CD4-positive, alpha-beta T cell treated with Interleukin-21 for 1 hour (primary cell): ENCODE measurements at regions not wholly inside any gene's neighbourhood (a gene's known extent, or its start where the extent isn't known, plus 50 kb on each side); places are given as distances from the start of the nearest gene placed in this dataset.
"Not testable (repeated sequence)": the region's sequence is repeated elsewhere in the genome, so short reads cannot be mapped to it uniquely, and the experiment has no call there.

ENCODE experiments used
- DNase-seq: peaks from one replicate; pipeline ENCODE4 v3.0.0-alpha.2; 2020

DNA sequence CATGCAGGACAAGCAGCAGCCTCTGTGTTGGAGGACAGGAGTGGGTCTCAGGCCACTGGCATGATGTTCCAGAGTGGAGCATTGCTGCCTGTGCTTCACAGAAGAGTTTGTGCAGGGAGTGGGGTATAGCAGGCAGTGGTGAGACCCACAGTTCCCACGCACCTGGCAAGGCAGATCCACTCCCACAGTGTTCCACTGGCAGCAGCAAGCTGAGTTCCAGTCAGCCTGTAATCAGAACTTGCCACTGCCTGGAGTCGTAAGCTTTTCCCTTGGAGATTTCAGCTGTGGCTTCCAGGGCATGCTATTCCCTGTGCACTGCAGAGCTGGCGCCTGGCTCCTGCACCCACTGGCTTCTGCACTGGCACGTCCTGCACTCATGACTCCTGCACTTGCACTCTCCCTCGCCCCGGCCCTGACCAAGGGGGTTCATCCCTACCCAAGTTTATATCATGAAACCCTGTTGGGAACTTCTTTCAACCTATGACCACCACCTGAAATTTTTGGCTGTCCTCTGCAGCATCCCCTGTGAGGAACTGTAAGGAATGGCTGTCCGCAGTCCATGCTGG is 1144.3 kb downstream of the RAPGEF2 start:
- DNase-seq: no peak

DNA sequence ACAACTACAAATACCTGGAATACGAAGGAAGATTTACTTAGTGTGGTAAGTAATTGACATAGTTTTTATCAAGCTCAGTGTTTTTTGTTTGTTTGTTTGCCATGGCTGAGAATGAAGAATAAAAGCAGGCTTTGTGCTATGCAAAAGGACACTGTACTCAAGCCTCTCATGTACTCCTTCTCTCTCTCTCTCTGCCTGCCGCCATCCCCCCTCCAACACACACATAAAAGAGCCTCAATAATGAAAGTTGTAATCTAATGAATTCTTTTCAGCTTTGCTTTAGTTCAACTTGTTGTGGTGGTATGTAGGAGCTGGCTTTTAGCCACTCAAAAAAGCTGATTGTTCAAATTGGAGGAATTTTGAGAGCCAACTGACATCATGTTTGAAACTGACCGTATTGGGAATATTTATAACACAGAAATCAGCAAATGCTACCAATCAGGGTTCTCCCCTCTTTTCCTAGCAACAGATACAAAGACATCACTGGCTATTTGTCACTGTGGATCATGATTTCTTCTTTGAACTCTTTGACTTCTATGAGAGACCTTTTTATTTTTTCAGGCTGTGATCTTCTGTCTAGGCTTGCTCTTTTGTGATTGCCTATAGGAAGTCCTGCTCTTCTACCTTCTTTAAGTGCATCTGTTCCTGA is 1148.8 kb downstream of the RAPGEF2 start:
- DNase-seq: no peak

DNA sequence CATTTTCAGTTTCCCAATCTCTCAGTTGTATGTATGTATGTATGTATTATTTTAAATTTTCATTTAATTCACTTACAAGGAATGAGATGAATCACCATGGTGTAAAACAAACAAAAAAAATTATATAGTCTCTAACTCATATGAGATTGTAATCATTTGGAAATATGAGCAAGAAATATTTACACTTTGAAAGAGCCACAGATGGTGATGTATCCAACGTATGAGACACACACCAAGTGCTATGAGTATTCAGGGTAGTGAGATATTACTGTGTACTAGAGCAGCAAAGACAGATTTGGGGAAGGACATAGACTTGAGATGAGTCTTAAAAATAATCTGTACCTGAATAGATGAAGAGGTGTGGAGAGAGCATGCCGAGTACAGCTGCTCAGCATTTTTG is 1154.4 kb downstream of the RAPGEF2 start:
- DNase-seq: no peak

DNA sequence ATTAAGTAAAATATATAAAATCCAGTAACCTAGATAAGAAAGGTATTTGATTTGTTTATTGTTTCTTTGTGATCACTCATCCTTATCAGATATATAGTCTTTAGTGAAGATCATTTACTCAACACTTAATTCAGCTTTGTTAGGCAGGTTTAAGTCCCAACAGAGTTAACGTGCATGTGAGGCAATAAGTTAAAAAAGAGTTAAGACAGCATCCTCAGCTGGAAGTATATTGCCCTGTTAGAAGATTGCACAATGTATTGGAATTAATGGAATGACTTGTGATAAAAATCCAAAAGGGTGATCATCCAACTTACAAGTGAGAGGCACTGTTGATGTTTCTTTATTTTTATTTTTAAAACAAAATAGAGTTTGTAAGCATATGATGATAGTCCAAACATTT is 1162.1 kb downstream of the RAPGEF2 start:
- DNase-seq: no peak

DNA sequence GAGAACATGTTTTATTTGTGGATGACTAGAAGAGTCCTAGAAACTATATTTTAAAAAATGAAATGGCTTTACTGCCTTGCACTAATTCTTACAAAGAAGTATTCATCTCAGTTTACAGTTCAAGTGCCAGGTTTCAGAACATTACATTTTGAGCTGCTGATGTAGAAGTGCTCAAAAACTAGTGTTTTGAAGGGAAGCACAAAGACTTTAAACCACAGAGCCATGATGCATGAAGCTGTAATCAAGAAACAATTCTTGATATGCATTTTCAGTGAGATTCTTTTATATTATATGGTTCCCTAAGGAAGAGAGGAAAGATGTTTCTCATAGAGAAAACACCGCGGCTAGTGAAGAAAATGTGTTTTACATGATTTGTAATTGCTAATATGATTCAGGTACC is 1163.0 kb downstream of the RAPGEF2 start:
- DNase-seq: no peak

DNA sequence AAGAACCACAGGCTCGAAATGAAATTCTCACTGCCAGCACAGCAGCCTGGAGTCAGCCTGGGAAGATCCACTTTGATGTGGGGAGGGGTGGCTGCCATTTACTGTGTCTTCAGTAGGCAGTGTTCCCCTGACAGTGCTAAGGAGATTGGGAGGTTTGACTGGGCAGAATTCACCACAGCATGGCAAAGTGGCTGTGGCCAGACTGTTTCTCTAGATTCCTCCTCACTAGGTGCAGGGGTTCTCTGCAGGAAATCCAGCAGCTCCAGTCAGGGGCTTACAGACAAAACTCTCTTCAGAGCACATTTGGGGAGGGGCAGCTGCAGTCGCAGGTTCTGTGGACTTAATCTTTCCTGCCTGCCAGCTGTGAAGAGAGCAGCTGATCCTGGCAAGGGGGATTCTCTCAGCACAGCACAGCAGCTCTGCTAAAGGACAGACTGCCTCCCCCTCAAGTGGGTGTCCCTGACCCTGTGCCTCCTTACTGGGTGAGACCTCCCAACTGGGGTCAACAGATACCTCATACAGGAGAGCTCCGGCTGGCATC is 1174.0 kb downstream of the RAPGEF2 start:
- no peak for DNase-seq

DNA sequence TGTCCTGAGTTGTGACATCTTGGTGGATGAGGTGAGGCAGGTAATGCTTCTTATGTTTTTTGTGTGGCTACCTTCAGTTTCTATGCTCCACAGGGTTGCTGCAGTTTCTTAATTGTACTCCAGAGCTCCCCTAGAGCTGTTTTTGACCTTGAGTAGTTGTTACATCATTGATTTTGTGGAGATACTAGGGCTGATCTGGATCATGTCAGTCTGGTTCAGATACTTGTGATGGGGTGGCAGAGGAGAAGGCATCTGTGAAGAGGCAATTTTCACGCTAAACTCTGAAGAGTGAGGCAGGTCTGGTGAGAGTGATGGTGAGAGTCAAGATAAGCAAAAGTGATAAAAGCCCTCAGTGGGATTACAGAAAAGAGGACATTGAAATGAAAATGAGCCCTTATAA is 1180.2 kb downstream of the RAPGEF2 start:
- DNase-seq: no peak

DNA sequence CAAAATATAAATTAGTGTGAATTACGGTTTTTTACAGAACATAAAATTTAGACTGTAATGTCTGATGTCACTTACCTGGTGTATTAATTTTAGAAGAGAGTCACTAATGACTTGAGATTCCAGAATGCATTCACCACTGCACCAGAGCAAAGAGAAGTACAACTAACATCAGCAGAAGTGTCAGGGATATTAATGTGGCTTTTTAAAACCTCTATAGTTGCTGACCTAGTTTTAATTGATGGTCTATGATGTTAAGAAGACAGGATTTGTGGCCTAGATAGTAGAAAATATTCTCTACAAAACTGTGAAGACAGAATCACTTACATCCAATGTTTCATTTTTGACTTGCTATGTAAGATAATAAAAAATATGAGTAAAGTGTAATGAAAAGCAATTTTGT is 1181.6 kb downstream of the RAPGEF2 start:
- DNase-seq: no peak

DNA sequence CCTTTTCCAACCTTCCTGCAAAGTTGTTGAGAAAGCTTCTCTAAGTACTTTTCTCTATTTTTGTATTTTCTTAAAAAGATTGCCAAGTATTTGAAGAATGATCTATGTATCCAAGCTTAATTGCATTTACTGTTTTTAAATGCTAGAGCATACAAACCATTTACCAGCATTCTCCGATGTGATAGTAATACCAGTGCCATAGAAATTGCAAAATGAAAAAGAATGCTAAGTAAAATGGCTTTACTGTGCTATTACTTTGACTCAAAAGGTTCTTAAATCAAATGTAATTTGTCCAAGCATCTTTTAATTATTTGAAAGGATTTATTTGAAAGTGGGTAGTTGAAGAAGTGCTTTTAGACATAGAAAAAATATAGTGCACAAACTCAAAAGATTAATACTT is 1183.2 kb downstream of the RAPGEF2 start:
- DNase-seq: no peak

DNA sequence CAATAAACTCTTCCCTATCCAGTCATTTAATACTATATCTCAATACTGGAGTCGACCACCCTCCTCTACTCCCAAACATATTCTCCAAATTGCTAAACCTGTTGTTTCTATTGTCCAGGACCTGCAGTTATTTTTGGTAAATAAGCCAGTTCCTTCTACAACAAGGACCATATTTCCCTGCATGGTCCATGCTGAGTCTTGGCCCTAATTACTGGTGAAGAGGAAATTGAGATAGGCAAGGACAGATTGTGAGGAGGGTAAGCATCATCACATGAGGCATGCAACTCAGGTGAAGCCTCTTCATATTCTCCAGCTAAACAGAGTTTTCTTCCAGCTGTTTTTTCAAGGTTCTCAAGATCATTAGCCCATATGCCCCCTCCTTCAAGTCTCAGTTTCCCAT is 1193.6 kb downstream of the RAPGEF2 start:
- no peak for DNase-seq

DNA sequence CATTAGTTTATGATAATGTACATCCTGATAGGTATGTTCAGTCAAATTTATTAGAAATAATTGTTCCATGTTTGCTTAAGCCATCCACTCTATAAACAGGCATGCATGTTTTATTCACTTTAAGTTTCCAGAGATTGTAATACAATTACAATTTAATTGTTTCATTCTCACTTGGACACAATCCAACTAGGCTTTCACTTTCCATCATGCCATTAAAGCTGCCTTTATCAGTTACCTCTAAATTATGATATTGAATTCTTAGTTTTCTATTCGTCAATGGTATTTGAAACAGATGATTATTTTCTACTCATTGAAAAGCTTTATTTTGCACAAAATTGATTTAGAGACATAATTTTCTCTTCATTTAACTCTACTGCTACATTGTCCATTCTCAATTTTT is 1196.3 kb downstream of the RAPGEF2 start:
- DNase-seq: no peak

DNA sequence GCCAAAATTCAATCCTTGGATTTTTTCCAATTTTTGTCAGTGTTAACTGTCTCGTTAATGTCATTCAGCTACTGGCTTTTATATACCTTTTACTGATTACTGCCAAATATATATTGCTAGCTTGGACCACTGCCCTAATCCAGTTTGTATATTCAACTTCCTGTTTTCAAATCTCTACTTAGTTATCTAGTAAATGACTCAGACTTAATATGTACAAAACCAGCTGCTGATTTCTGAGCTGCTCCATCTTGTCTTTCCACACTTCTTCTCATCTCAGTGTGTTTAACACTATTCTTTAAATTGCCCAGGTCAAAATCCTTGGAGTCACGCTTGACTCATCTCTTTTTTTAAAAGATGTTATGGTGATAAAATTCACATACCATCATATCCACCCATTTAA is 1196.7 kb downstream of the RAPGEF2 start:
- DNase-seq: no peak

DNA sequence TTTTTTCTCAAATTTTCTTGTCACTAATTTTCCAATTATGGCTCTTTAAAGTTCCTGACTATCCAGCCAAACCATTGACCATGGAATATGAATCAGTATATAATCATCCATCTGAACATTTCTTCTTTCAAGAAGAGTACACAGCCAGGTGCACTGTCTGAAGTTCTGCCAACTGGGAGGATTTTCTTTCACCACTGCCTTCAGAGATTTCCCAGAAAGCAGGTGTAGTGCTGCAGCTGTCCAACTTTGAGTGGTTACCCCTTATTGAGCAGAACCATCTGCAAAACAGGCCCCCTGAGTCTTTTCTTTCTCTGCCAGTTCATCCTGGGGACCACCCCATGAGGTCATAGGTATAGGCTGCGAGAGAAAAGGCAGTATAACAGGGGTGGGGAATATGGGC is 1213.2 kb downstream of the RAPGEF2 start:
- no peak for DNase-seq

DNA sequence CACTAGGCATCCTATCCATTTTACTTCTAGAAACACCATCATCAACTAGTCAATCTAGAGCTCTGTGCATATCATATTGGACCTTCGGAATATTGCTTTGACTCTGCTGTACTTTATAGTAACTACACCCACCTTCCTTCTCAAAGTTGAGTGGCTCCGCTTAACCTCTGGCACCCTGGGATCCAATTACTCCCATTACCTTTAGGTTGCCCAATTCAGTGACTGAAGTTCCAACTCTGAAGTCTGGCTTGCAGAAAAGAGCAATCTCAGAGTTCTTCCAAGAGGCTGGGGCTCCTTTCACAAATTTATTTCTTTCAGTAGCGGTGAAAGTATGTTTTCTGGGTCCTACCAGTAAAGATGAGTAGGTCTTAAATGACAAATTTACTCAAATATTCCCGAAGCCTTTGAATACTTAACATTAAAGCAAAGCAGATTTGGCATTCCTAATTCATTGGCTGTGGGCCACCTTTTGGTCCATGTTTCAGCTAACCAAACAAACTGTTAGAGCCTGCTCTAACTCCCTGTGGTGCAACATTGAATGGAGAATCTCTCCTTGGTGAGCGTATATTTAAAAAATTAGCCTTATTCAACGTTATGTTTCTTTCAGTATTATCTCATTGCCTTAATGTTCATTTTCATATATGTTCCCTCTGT is 1215.8 kb downstream of the RAPGEF2 start:
- DNase-seq: no peak

DNA sequence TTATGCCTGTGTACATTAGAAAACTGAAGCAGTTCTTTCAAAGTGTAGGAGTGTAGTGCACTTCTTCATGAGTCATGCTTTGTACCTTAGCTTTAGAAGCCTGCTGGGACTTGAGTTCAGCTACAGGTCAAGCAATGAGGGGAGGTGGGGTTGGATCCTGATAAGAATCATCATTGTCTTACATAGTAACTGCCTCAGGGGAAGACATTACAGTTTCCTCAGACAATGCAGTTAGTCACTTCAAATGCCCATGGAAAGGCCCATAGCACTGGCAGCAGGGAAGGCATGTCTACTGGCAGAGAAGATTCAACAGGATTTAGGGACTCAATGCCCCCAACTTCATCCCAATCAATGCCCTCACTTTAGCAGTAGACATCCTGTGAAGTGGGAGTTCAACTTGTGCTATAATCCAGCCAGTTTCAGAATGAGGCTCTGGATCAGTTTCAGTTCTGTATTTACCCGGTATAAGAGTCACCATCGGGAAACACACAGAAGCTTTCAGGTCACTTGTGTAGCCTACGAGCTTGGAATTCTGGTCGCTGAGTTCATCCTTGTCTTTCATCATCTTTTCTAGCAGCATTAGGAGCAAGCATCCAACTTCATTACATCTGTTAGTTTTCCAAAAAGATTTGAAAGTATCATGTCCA is 1216.5 kb downstream of the RAPGEF2 start:
- no peak for DNase-seq

DNA sequence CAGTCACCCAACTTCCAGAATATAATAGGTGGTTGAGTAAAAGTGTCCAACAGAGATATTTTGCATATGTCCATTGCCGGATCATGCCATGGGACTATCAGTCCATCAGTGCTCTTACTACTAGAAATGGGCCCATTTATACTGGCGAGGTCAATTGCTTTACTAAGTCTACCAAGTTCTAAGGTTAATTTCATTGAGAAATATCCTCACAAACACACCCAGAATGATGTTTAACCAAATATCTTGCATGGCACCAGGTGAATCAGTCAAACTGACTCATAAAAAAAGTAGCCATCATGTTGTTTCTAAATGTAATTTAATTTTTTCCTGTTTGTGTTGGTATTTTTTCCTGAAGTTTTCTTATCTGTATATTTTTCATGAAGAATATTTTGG is 1217.0 kb downstream of the RAPGEF2 start:
- DNase-seq: no peak

DNA sequence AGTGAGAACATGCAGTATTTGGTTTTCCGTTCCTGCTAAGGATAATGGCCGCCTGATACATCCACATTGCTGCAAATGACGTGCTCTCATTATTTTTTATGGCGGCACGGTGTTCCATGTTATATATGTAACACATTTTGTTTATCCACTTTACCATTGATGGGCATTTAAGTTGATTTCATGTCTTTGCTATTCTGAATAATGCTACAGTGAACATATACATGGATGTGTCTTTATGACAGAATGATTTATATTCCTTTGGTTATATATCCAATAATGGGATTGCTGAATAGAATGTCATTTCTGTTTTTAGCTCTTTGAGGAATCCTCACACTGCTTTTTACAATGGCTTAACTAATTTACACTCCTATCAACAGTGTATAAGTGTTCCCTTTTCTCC is 1223.2 kb downstream of the RAPGEF2 start:
- DNase-seq: no peak

DNA sequence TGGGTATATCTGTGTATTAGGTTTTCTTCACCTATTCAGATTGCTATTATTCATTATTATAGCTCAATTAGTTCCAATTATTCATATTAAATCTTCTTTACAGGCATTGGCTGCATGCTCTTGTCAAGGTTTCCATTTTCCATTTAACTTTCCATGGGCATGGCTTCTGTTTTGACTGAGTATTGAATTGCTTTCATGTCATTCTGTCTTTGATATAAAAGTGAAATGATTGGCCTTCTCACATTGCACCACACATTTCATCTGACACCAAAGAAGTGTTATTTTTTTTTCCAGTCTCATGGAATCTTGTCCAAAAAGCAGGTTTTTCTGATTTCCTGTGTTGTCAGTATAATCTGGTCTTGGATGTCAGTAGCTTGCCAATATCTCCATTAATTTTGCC is 1244.3 kb downstream of the RAPGEF2 start:
- DNase-seq: no peak

DNA sequence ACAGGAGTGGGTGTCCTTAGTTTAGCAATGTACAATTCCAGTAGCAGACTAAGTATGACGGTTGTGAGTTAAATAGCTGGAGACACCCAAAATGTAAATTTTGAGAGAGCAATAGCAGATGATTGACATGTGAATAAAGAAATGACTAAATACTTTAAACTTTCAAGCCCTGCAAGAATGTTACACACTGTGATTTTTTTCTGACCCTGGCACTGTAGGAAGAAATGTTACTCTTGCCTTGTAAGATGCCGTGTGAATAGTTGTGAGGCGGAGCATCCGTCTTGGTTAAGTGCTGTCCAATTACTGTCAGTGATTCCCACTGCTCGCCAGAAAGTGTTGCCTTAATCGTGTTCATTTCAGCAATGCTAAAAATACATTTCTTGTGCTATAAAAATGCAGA is 1248.1 kb downstream of the RAPGEF2 start:
- DNase-seq: no peak

DNA sequence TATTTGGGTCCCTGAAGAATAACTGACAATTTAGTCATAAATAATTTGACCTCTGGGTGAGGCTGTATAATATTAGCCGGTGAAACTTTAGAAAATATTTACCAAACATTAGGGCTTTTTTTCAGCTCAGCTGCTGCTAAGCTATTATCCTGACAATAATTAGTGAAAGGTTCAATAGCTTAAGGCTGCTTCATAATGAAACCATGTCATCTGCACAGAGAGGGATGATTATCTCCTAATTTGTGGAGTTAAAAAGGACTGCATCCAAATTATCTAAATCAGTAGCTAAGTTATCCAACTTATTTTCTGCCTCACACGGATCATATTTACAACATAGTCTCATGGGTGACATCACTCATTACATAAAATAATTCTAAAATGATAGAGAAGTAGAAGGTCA is 1249.8 kb downstream of the RAPGEF2 start:
- DNase-seq: no peak

DNA sequence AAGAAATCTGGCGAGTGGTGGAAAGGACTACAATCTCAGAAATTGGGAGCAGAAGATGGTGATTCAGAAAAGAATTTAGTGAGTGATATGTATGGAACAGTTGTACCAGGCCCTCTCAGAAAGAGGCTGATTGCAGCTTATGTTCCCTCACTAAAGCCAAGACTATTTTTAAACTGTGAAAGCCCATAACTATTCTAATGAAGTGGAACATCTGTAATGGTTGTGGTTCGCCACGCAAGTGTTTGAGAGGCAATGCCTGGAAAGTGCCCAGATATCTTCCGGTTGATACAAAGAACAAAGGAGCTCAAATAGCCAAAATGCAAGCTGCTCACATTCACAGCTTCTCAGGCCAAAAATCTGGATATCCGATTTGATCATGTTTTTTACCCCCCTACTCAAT is 1250.7 kb downstream of the RAPGEF2 start:
- DNase-seq: no peak

DNA sequence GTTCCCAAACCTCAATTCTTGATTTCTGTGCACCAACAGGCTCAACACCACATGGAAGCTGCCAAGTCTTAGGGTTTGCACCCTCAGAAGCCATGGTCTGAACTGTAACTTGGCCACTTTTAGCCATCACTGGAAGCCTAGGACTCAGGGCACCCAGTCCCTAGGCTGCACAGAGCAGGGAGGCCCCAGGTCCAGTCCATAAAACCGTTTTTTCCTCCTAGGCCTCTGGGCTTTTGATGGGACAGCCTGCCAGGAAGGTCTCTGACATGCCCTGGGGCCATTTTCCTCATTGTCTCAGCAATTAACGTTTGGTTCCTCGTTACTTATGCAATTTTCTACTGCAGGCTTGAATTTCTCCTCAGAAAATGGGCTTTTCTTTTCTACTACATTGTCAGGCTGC is 1259.6 kb downstream of the RAPGEF2 start:
- no peak for DNase-seq

DNA sequence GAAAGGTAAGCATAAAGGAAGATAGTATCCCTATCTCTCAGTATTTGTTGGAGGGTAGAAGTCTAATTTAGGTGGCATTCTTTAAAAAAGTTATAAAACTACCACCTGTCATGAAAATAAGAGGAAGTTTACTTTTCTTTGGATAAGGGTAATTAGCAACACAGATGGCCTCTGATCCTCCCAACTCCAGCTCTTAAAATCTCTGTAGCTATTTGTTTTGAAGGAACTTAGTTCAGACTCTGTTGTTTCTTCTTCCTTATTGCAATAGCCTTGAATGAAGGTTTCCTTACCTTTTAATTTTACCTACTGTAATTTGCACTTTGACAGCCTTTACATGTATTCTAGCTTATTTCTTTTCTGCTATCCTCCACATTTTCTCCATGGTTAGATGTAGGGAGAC is 1261.3 kb downstream of the RAPGEF2 start:
- no peak for DNase-seq

DNA sequence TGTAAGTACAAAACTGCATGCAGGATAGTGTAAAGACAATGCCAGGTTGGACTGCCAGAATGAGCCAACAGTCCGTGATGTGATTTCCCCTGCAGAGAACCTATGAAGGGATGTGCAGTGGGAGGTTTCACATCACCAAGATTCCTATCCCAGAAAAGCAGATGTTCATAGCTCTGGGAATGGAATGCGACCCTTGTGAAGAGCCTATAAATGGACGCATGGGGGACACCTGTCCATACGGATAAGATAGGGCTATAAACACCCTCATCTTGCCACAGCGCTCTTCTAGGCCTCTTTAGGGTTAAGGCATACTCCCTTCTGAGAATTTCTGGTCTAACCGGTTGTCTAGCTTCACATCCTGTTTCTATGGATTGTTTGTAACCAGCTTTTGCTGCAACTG is 1261.8 kb downstream of the RAPGEF2 start:
- DNase-seq: not testable (repeated sequence)
